Stimulated activated effector memory CD8-positive, alpha-beta T cell treated with anti-CD3 and anti-CD28 coated beads, Interleukin-12 subunit alpha, Interleukin-12 subunit beta, amount 100 ng/mL, for 72 hours (primary cell): ENCODE measurements at regions not wholly inside any gene's neighbourhood (a gene's known extent, or its start where the extent isn't known, plus 50 kb on each side); places are given as distances from the start of the nearest gene placed in this dataset.

Source experiments
- ATAC-seq: fragments of 150-1000 bp; cut with Tn5 transposase; 2 replicates; pipeline ENCODE4 v1.10.0; 2021
- DNase-seq, 2 donors: peaks; one replicate each; pipeline ENCODE4 v3.0.0; 2021 to 2022; ENCODE audit warnings: low spot score in 2 of 2
- H3K27ac Mint-ChIP-seq: one replicate; pipeline ENCODE4 v1.8.0; 2022; ENCODE audit warnings: mild to moderate bottlenecking, mixed read lengths
- H3K36me3 Mint-ChIP-seq: one replicate; pipeline ENCODE4 v1.8.0; 2022; ENCODE audit warnings: mild to moderate bottlenecking, mixed read lengths
- H3K4me1 Mint-ChIP-seq: one replicate; pipeline ENCODE4 v1.8.0; 2022; ENCODE audit warnings: mixed read lengths
- H3K4me3 Mint-ChIP-seq: one replicate; pipeline ENCODE4 v1.8.0; 2022; ENCODE audit warnings: mild to moderate bottlenecking, mixed read lengths
- H3K9me3 Mint-ChIP-seq: one replicate; pipeline ENCODE4 v1.8.0; 2022; ENCODE audit warnings: mixed read lengths

DNA sequence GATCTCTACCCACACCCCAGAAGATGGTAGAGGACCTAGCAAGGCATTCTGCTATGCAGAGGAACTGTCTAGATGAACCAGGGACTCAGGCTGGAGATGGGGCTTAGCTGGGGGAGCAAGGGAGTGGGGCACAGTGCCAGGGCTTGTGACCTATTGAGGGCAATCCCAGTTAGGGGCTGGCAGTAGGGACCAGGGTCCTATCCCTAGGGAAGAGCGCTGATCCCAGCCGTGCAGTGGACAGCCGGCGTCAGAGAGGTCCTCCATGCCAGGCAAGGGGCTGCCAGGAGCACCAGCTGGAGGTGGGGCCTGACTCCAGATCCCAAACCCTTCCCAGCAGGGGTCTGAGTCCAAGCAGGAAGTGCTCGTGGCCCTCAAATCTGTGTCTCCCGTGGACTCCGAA is 52.7 kb upstream of the NEURL1B start:
- Mint-ChIP-seq H3K9me3 (no peaks in the 10 kb centered on the region), H3K36me3 (no peaks in the 10 kb centered on the region), H3K27ac (no peak overlapping the region), H3K4me1 (no peaks in the 10 kb centered on the region), H3K4me3 (no peak overlapping the region)
- ATAC-seq (peak; percentile 33), DNase-seq (no peak)

DNA sequence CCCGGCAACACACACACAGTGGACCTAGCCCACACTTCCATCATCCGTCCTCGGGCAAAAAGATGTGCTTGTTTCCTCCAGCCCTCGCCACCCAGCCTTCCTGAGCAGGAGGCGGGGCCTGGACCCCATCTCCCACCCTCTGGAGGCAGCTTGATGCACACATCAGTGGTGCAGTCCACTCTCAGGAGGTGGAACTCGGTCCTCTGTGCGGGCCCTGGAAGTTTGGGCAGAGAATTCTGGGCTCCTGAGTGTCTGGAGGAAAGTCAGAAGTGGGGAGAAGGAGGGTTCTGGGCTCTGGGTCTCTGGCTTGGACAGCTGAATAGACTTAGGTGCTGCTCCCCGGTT is 54.0 kb upstream of the NEURL1B start:
- H3K36me3 Mint-ChIP-seq, result no peaks in the 10 kb centered on the region
- no peaks in the 10 kb centered on the region for H3K9me3 Mint-ChIP-seq
- no peak for ATAC-seq
- H3K4me1 Mint-ChIP-seq, result no peaks in the 10 kb centered on the region
- no peak overlapping the region for H3K27ac Mint-ChIP-seq
- DNase-seq, result no peak
- no peak overlapping the region for H3K4me3 Mint-ChIP-seq

GRCh38 chr5:172586125-172587060 is 54.7 kb upstream of the NEURL1B start:
- DNase-seq (no peak), ATAC-seq (no peak)
- Mint-ChIP-seq H3K4me3 (no peak overlapping the region), H3K27ac (peak overlapping the region; percentile 24), H3K9me3 (no peaks in the 10 kb centered on the region), H3K4me1 (no peaks in the 10 kb centered on the region), H3K36me3 (no peaks in the 10 kb centered on the region)

DNA sequence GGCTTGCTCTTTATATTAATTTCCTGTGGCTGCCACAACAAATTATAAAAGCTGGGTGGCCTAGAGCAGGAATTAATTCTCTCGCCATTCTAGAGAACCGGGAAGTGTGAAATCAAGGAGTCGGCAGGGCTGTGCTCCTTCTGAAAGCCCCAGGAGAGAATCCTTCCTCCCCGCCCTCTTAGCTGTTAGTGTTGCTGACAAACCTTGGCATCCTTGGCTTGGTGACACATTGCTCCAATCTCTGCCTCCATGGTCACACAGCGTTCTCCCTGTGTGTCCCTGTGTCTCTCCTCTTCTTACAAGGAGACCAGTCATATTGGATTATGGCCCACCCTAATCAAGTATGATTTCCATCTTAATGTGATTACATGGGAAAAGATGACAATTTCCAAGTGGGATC is 55.9 kb upstream of the NEURL1B start:
- no peaks in the 10 kb centered on the region for H3K9me3 Mint-ChIP-seq
- H3K27ac Mint-ChIP-seq, result no peak overlapping the region
- DNase-seq (no peak), ATAC-seq (no peak)
- no peaks in the 10 kb centered on the region for H3K4me1 Mint-ChIP-seq
- H3K36me3 Mint-ChIP-seq, result no peaks in the 10 kb centered on the region
- H3K4me3 Mint-ChIP-seq, result no peak overlapping the region

DNA sequence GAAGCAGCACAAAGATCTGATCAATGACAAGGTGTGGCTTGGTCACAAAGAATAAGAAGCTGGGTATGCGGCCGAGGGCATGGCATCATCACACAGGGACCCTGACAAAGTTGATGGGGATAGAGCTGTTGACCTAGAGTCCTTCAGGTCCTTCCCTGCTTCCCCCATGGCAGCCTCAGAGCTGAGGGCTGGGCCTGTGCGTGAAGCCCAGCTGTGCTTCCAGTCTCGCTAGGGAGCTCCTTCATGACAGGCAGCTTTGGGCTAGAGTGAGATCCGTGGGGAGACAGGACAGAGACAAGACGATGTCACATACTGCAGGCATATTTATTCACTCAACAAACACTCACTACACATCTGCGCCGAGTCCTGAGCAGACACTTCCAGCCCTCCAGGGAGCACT is 56.4 kb upstream of the NEURL1B start:
- no peaks in the 10 kb centered on the region for H3K4me1 Mint-ChIP-seq
- no peak overlapping the region for H3K4me3 Mint-ChIP-seq
- no peaks in the 10 kb centered on the region for H3K9me3 Mint-ChIP-seq
- ATAC-seq (no peak), DNase-seq (no peak)
- H3K36me3 Mint-ChIP-seq, result no peaks in the 10 kb centered on the region
- H3K27ac Mint-ChIP-seq, result no peak overlapping the region

- Mint-ChIP-seq H3K36me3 (no peaks in the 10 kb centered on the region), H3K4me3 (no peak overlapping the region), H3K27ac (no peak overlapping the region), H3K4me1 (no peaks in the 10 kb centered on the region), H3K9me3 (no peaks in the 10 kb centered on the region)
- ATAC-seq (no peak), DNase-seq (no peak)
Measured at GRCh38 chr5:172583931-172584511, 57.0 kb upstream of the NEURL1B start.

- no peaks in the 10 kb centered on the region for H3K9me3 Mint-ChIP-seq
- H3K4me3 Mint-ChIP-seq, result no peak overlapping the region
- no peak for DNase-seq
- no peaks in the 10 kb centered on the region for H3K36me3 Mint-ChIP-seq
- no peaks in the 10 kb centered on the region for H3K4me1 Mint-ChIP-seq
- no peak for ATAC-seq
- H3K27ac Mint-ChIP-seq, result no peak overlapping the region
Measured at GRCh38 chr5:172582940-172583339, 58.1 kb upstream of the NEURL1B start.

GRCh38 chr5:172581315-172581714 is 59.7 kb upstream of the NEURL1B start:
- Mint-ChIP-seq H3K27ac (no peak overlapping the region), H3K9me3 (no peaks in the 10 kb centered on the region), H3K36me3 (no peaks in the 10 kb centered on the region), H3K4me1 (no peaks in the 10 kb centered on the region), H3K4me3 (no peak overlapping the region)
- DNase-seq (no peak), ATAC-seq (no peak)

- no peaks in the 10 kb centered on the region for H3K4me1 Mint-ChIP-seq
- no peaks in the 10 kb centered on the region for H3K36me3 Mint-ChIP-seq
- no peaks in the 10 kb centered on the region for H3K9me3 Mint-ChIP-seq
- DNase-seq (no peak), ATAC-seq (no peak)
- H3K27ac Mint-ChIP-seq, result peak overlapping the region; percentile 38
- no peak overlapping the region for H3K4me3 Mint-ChIP-seq
Measured at GRCh38 chr5:172579403-172579990, 61.6 kb upstream of the NEURL1B start.

DNA sequence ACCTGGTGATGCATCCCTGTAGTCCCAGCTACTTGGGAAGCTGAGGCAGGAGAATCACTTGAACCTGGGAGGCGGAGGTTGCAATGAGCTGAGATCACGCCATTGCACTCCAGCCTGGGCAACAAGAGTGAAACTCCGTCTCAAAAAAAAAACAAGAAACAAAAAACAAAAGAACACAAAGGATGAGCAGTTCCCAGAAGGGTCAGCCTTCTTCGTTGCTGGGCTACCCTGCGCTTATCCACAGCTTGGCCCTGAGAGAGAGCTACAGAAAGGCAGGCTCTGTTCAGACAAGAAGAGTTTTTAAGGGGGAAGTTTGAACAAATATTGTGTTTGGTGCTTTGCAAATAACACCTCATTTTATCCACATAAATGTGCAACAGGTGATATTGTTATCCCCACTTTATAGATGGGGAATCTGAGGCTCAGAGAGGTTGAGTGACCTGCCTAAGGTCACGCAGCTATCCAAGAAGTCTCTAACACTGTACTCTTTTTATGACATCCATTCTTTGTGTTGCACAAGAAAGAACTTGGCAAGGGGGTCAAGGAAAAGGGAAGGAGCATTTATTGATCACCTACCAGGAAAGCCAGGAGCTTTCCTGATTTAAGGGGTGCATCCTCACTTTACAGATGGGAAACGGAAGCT is 63.7 kb upstream of the NEURL1B start:
- no peaks in the 10 kb centered on the region for H3K9me3 Mint-ChIP-seq
- no peak for ATAC-seq
- H3K27ac Mint-ChIP-seq, result no peak overlapping the region
- H3K4me3 Mint-ChIP-seq, result no peak overlapping the region
- no peaks in the 10 kb centered on the region for H3K4me1 Mint-ChIP-seq
- H3K36me3 Mint-ChIP-seq, result no peaks in the 10 kb centered on the region
- DNase-seq, result no peak

DNA sequence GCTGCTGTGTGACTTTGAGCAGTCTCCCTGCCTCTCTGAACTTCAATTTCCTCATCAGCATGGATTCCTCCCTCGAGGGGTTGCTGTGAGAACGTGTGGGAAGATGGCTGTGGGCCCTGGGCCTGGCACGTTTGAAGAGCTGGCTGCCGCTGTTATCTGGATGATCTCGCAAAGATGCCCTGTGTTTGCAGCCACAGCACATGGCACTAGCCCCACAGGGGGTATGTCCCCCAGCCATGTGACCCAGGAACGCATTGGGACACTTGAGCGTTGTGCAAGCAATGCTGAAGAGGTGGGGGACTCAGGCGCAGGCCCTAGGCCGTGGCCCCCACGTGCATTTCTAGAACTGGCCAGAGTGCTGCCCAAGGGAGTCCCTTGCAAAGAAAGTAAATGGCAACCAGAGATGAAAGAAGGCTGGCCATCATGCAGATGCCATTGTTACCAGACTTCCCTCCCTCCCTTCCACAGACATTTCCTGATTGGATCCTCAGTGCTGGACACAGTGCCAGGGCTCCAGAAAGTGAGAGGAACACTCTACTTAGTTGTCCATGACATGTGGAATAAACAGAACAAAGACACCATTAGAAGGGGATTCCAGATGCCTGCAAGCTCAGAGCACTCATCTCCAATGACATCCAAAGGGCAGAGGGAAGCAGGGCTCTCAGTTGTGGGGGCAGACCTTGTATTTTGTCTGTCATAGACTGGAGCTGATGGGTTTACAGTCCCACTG is 65.1 kb upstream of the NEURL1B start:
- ATAC-seq, result no peak
- no peaks in the 10 kb centered on the region for H3K9me3 Mint-ChIP-seq
- H3K4me3 Mint-ChIP-seq, result no peak overlapping the region
- H3K36me3 Mint-ChIP-seq, result no peaks in the 10 kb centered on the region
- H3K27ac Mint-ChIP-seq, result no peak overlapping the region
- DNase-seq, result no peak
- H3K4me1 Mint-ChIP-seq, result no peaks in the 10 kb centered on the region

DNA sequence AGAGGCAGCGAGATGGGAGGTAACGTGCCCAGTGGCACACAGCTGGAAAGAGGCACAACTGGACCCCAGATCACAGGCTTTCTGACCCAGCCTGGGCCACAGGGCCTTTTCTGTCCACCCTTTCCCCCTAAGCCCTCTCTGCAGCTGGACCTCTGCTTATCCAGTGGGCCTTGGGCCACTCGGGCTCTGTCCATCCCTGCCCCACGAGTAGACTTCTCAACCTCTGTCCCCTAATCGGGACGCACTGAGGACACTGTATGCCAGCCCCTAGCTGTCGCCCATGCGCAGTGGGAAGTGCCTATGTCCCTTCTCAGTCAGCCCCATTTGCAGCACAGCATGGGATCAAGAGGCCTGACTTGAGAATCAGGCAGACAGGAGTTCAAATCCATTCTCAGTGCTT is 65.6 kb upstream of the NEURL1B start:
- Mint-ChIP-seq H3K4me3 (no peak overlapping the region), H3K36me3 (no peaks in the 10 kb centered on the region), H3K9me3 (no peaks in the 10 kb centered on the region), H3K4me1 (no peaks in the 10 kb centered on the region), H3K27ac (no peak overlapping the region)
- DNase-seq, result no peak
- no peak for ATAC-seq

DNA sequence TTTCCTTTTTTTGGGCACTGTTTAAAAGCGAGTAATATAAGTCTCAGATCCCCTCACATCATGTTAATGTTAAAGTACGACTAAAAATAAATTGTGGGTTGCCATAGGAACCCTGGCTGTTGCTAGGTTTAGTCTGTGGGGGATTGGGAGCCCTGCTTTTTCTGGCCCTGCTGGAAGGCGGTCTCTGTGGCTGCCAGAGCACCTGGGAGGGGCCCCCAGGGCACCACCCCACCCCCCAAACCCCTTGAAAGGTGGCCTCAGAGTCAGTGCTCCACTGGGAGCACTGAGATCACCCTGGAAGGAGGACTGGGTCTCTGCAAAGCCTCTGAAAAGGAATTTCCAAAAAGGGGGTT is 66.2 kb upstream of the NEURL1B start:
- Mint-ChIP-seq H3K4me1 (no peaks in the 10 kb centered on the region), H3K27ac (no peak overlapping the region), H3K9me3 (no peaks in the 10 kb centered on the region), H3K4me3 (no peak overlapping the region), H3K36me3 (no peaks in the 10 kb centered on the region)
- no peak for ATAC-seq
- DNase-seq, result no peak

DNA sequence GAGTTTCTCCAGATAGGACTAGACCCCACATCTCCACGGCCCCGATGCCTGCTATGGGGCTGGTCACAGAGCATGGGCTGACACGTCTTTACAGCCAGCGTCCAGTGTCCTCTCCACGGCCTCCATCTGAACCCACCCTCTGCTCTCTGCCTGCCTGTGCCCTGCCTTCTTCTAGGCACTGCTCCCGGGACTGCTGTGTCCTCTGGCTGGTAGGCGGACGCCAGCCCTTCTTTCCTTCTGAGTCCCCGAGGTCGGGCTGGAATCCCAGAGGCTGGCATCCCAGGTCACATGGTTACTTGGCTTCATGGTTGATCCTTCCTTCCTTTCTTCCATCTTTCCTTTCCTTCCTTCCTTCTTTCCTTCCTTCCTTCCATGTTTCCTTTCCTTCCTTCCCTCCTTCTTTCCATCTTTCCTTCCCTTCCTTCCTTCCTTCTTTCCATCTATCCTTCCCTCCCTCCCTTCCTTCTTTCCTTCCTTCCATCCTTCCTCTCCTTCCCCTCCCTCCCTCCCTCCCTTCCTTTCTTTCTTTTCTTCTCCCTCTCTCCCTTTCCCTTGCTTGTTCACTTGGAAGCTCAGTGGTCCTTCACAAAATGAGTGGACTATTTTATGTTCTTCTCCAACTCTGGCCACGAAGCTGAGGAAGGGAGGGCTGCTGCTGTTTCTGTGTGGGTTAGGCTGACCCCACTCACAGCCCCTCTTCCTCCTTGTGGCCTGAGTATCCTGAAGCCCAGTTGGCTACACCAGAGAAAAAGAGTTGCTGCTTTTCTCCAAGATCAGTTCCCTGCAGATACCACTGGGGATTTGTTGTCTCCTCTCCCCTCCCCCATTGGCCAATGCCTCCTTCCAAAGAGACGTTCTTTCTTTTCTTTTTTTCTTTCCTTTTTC is 66.8 kb upstream of the NEURL1B start:
- no peak for ATAC-seq
- no peak overlapping the region for H3K4me3 Mint-ChIP-seq

More for the DNA sequence above, 66.8 kb upstream of the NEURL1B start:
- no peak overlapping the region for H3K27ac Mint-ChIP-seq
- no peaks in the 10 kb centered on the region for H3K36me3 Mint-ChIP-seq
- no peaks in the 10 kb centered on the region for H3K4me1 Mint-ChIP-seq
- no peak for DNase-seq
- no peaks in the 10 kb centered on the region for H3K9me3 Mint-ChIP-seq
